Thyroid gland (tissue), 4 donors: ENCODE measurements at regions not wholly inside any gene's neighbourhood (a gene's known extent, or its start where the extent isn't known, plus 50 kb on each side); places are given as distances from the start of the nearest gene placed in this dataset.

ENCODE experiments used
- DNase-seq, 2 donors: peaks; one replicate each; pipeline ENCODE4 v3.0.0-alpha.2; 2019
- H3K27ac ChIP-seq, 3 donors: fragments of 200-600 bp; sonication (generic); 1 replicate in 2 of 3; 2 replicates in 1 of 3; pipeline ENCODE4 v1.5.1; 2016 to 2019; ENCODE audit warnings: mild to moderate bottlenecking in 1 of 3, moderate library complexity in 1 of 3
- H3K27me3 ChIP-seq: fragments of 200-600 bp; sonication (generic); one replicate; pipeline ENCODE4 v1.5.1; 2019
- H3K36me3 ChIP-seq, 2 donors: fragments of 200-600 bp; sonication (generic); one replicate each; pipeline ENCODE4 v1.5.1; 2016 to 2019
- H3K4me1 ChIP-seq, 2 donors: fragments of 200-600 bp; sonication (generic); one replicate each; pipeline ENCODE4 v1.5.1; 2017 to 2019
- H3K4me3 ChIP-seq, 3 donors: fragments of 200-600 bp; sonication (generic); replicated peaks in 1 of 3; 1 replicate in 2 of 3; 2 replicates in 1 of 3; pipeline ENCODE4 v1.5.1; 2016; ENCODE audit warnings: mild to moderate bottlenecking in 1 of 3
- H3K9me3 ChIP-seq: fragments of 200-600 bp; sonication (generic); one replicate; pipeline ENCODE4 v1.5.1; 2017
- POLR2A ChIP-seq, 2 donors: fragments of 450-650 bp; IDR thresholded peaks; one replicate each; pipeline ENCODE4 v1.6.1; 2017; ENCODE audit warnings: antibody characterized with exemption in 2 of 2, mild to moderate bottlenecking in 2 of 2, moderate library complexity in 1 of 2
- WGBS, 2 donors: methylation state at CpG; one replicate each; pipeline ENCODE4 v1.1.5; 2017; 5-methylcytosine and 5-hydroxymethylcytosine counted together
- intact Hi-C: fragments of 100-400 bp; cut with DNase I; formaldehyde crosslinking; loops from one replicate; pipeline ENCODE4 v1.15.1; 2023
- TF ChIP-seq, protein P1 (sequence below), 6 experiments: fragments of 200-600 bp in 3 of 6; fragments of 450-650 bp in 3 of 6; sonication (generic) in 3 of 6; IDR thresholded peaks; one replicate each; pipeline ENCODE4 v1.5.1; 2016 to 2019; ENCODE audit warnings: antibody characterized with exemption in 6 of 6, mild to moderate bottlenecking in 2 of 6, inconsistent platforms in 1 of 6, moderate library complexity in 1 of 6

DNA sequence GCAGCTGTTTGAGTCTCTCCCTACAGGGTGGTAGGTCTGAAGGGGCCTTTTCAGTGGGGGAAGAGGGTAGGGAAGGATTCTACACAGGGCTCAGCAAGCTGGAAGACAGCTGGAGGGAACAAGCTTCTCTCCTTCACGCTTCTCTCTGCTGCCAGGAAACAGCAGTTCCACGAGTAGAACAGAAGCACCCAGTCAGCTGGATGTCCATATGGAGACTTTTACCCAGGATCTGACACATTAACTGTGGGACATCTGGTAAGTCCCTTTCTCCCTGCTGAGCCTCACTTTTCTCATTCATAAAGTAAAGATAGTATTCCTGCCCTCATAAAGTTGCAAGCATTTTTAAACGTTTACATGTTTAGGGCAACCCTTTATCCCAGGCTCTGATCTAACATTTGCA is 280.3 kb downstream of the OMA1 start:
- H3K4me1 ChIP-seq, result no peaks in the 10 kb centered on the region
- intact Hi-C loops, result no loop called here
- WGBS, 2 donors, result 62 to 69% methylated on average over 3 of the region's 3 CpGs

DNA sequence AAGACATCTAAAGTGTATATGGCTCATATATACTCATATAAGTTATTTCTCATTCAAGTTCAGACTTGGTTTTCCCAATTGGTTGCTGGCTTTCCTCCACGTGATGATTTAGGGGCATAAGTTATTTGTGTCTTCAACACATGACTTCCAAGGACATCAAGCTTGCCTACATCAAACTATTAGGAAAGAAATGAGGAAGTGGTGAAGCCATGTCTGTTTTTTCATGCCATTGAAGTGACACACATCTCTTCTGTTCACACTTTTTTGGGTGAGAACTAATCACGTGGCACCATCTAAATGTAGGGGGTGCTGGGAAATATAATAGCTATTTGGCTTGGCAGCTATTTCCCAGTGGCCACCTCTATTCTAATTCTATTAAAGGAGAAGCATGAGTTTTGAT is 282.1 kb downstream of the OMA1 start:
- intact Hi-C loops, result no loop called here
- no peak for TF ChIP-seq POLR2A (IDR thresholded peaks at IDR 0.05)
- TF ChIP-seq, protein P1, sequence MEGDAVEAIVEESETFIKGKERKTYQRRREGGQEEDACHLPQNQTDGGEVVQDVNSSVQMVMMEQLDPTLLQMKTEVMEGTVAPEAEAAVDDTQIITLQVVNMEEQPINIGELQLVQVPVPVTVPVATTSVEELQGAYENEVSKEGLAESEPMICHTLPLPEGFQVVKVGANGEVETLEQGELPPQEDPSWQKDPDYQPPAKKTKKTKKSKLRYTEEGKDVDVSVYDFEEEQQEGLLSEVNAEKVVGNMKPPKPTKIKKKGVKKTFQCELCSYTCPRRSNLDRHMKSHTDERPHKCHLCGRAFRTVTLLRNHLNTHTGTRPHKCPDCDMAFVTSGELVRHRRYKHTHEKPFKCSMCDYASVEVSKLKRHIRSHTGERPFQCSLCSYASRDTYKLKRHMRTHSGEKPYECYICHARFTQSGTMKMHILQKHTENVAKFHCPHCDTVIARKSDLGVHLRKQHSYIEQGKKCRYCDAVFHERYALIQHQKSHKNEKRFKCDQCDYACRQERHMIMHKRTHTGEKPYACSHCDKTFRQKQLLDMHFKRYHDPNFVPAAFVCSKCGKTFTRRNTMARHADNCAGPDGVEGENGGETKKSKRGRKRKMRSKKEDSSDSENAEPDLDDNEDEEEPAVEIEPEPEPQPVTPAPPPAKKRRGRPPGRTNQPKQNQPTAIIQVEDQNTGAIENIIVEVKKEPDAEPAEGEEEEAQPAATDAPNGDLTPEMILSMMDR (IDR thresholded peaks at IDR 0.05), result no peak
- Histone ChIP-seq H3K27ac (no peak overlapping the region), H3K4me3 (no peak overlapping the region), H3K27me3 (no peaks in the 10 kb centered on the region), H3K36me3 (no peaks in the 10 kb centered on the region), H3K9me3 (no peaks in the 10 kb centered on the region), H3K4me1 (no peaks in the 10 kb centered on the region)
- no peak for DNase-seq
- 53 to 54% methylated on average over 2 of the region's 2 CpGs for WGBS, 2 donors

More for the DNA sequence above, 280.3 kb downstream of the OMA1 start:
- Histone ChIP-seq H3K36me3 (no peaks in the 10 kb centered on the region), H3K27me3 (no peaks in the 10 kb centered on the region), H3K4me3 (no peak overlapping the region), H3K9me3 (no peaks in the 10 kb centered on the region), H3K27ac (no peak overlapping the region)
- no peak for DNase-seq
- TF ChIP-seq, protein P1 (IDR thresholded peaks at IDR 0.05), result no peak
- no peak for TF ChIP-seq POLR2A (IDR thresholded peaks at IDR 0.05)

DNA sequence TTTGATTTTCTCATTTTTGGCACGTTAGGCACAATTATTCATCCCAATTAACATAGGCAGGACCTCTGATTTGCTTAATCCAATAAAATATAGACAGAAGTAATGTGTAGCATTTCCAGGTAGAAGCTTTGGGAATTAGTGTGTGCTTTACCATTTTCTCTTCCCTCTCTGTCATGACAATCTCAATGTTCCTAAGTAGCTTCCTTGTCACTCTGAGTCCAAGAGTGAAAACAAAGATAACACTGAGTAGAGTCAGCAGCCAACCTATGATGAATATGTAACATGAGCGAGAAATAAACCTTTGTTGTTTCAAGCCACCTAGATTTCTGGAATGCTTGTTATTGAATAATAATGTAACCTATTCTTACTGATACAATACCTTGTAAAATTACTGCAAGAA is 283.8 kb downstream of the OMA1 start:
- 86 to 89% methylated on average over 2 of the region's 2 CpGs for WGBS, 2 donors
- H3K36me3 ChIP-seq, result no peaks in the 10 kb centered on the region
- no peak overlapping the region for H3K27ac ChIP-seq
- no peaks in the 10 kb centered on the region for H3K9me3 ChIP-seq
- no peak for DNase-seq
- H3K4me3 ChIP-seq, result no peak overlapping the region
- no peaks in the 10 kb centered on the region for H3K4me1 ChIP-seq
- no peaks in the 10 kb centered on the region for H3K27me3 ChIP-seq
- no peak for TF ChIP-seq POLR2A (IDR thresholded peaks at IDR 0.05)
- TF ChIP-seq, protein P1 (IDR thresholded peaks at IDR 0.05), result no peak
- intact Hi-C loops, result no loop called here

DNA sequence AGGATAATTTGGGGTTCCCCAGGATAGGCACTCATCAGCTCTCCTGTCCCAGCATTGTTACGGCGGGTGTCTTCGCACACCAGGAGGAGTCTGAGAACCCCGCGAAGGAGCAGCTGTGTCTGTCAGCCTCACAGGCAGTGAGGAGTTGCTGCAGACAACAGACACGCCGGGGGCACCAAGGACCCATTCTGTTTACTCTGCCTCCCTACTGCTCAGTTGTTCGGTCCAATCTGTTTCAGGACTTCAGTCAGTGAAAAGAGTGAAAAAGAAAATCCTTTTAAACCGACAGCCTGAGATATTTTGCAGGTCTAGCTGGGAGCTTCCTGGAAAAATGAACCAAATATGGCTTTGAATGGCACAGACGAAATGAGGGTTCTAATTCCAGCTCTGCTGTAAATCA is 288.4 kb downstream of the OMA1 start:
- no peak for DNase-seq
- WGBS, 2 donors, result 73 to 74% methylated on average over 10 of the region's 10 CpGs
- TF ChIP-seq POLR2A (IDR thresholded peaks at IDR 0.05), result no peak

DNA sequence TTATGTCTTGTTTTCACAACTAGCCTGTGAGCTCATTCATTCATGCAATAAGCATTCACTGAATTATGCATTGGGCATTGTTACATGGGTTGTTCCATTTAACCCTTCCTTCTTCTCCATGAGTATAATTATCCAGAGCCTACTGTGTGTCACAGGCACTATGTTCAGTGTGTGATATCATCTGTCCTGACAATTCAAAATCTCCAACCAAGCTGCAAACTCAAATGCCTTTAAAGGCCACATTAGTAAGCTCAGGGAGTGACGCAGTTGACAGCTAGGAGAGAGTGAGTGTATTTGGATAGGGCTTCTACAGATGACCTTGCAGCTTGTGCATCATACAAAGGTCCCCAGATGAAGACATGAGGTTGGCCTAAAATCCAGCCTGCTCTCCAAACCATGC is 289.5 kb downstream of the OMA1 start:
- 75 to 89% methylated on average over 1 of the region's 1 CpG for WGBS, 2 donors
- intact Hi-C loops, result no loop called here
- TF ChIP-seq POLR2A (IDR thresholded peaks at IDR 0.05), result no peak
- TF ChIP-seq, protein P1 (IDR thresholded peaks at IDR 0.05), result no peak
- H3K9me3 ChIP-seq, result no peaks in the 10 kb centered on the region
- H3K4me1 ChIP-seq, result no peaks in the 10 kb centered on the region
- H3K27ac ChIP-seq, result no peak overlapping the region
- H3K36me3 ChIP-seq, result no peaks in the 10 kb centered on the region
- no peak for DNase-seq
- no peak overlapping the region for H3K4me3 ChIP-seq
- H3K27me3 ChIP-seq, result no peaks in the 10 kb centered on the region

More for the DNA sequence above, 288.4 kb downstream of the OMA1 start:
- no peak overlapping the region for H3K4me3 ChIP-seq
- no peaks in the 10 kb centered on the region for H3K36me3 ChIP-seq
- H3K9me3 ChIP-seq, result no peaks in the 10 kb centered on the region
- intact Hi-C loops, result no loop called here
- no peaks in the 10 kb centered on the region for H3K27me3 ChIP-seq
- H3K4me1 ChIP-seq, result no peaks in the 10 kb centered on the region
- H3K27ac ChIP-seq, result no peak overlapping the region

GRCh38 chr1:58256546-58256945 is 290.0 kb downstream of the OMA1 start:
- Histone ChIP-seq H3K4me3 (no peak overlapping the region), H3K9me3 (no peaks in the 10 kb centered on the region), H3K27ac (no peak overlapping the region), H3K4me1 (no peaks in the 10 kb centered on the region), H3K27me3 (no peaks in the 10 kb centered on the region), H3K36me3 (no peaks in the 10 kb centered on the region)
- intact Hi-C loops, result no loop called here
- no peak for DNase-seq
- TF ChIP-seq, protein P1 (IDR thresholded peaks at IDR 0.05), result no peak
- TF ChIP-seq POLR2A (IDR thresholded peaks at IDR 0.05), result no peak
- 87 to 95% methylated on average over 3 of the region's 3 CpGs for WGBS, 2 donors
